Esophagus mucosa (tissue), 1 donor: ENCODE measurements at regions not wholly inside any gene's neighbourhood (a gene's known extent, or its start where the extent isn't known, plus 50 kb on each side); places are given as distances from the start of the nearest gene placed in this dataset.
A peak's percentile ranks its signal among the peaks of the same experiment; 100 is the strongest.

Source experiments
- ATAC-seq: fragments of 200-7000 bp; cut with Tn5 transposase; one replicate; pipeline ENCODE4 v1.9.1; 2020
- donor health status: DM: yes; HTN: yes; CAD: no.

GRCh38 chr6:139597087-139597763, 222.8 kb upstream of the CITED2 start:
- ATAC-seq: no peak

GRCh38 chr6:139595183-139595582, 220.7 kb upstream of the CITED2 start:
- no peak for ATAC-seq

- ATAC-seq: no peak
Observed at GRCh38 chr6:139594333-139594965, 220.0 kb upstream of the CITED2 start.

GRCh38 chr6:139593081-139593480, 218.6 kb upstream of the CITED2 start:
- no peak for ATAC-seq

GRCh38 chr6:139592011-139592410, 217.6 kb upstream of the CITED2 start:
- ATAC-seq: no peak

- ATAC-seq: no peak
Observed at GRCh38 chr6:139591075-139591865, 216.8 kb upstream of the CITED2 start.

- no peak for ATAC-seq
Observed at GRCh38 chr6:139590206-139590605, 215.8 kb upstream of the CITED2 start.

GRCh38 chr6:139588734-139589593, 214.5 kb upstream of the CITED2 start:
- no peak for ATAC-seq

- peak; percentile 62 for ATAC-seq
Observed at GRCh38 chr6:139588076-139588639, 213.7 kb upstream of the CITED2 start.

- ATAC-seq: no peak
Observed at GRCh38 chr6:139587469-139587868, 213.0 kb upstream of the CITED2 start.

- peak; percentile 65 for ATAC-seq
Observed at GRCh38 chr6:139586273-139586672, 211.8 kb upstream of the CITED2 start.

- no peak for ATAC-seq
Observed at GRCh38 chr6:139584599-139584998, 210.2 kb upstream of the CITED2 start.

- ATAC-seq: no peak
Observed at GRCh38 chr6:139583420-139583819, 209.0 kb upstream of the CITED2 start.

GRCh38 chr6:139582956-139583355, 208.5 kb upstream of the CITED2 start:
- no peak for ATAC-seq

GRCh38 chr6:139581485-139581865, 207.0 kb upstream of the CITED2 start:
- no peak for ATAC-seq

- ATAC-seq: no peak
Observed at GRCh38 chr6:139580592-139581484, 206.4 kb upstream of the CITED2 start.

- ATAC-seq: peak; percentile 28
Observed at GRCh38 chr6:139577763-139578604, 203.5 kb upstream of the CITED2 start.

- peak; percentile 84 for ATAC-seq
Observed at GRCh38 chr6:139577124-139577762, 202.8 kb upstream of the CITED2 start.

GRCh38 chr6:139572001-139572400, 197.6 kb upstream of the CITED2 start:
- ATAC-seq: no peak

GRCh38 chr6:139570166-139570565, 195.7 kb upstream of the CITED2 start:
- no peak for ATAC-seq
